Testis (tissue), 2 donors: ENCODE measurements at regions not wholly inside any gene's neighbourhood (a gene's known extent, or its start where the extent isn't known, plus 50 kb on each side); places are given as distances from the start of the nearest gene placed in this dataset.

Experiments used
- DNase-seq: peaks from one replicate; pipeline ENCODE4 v3.0.0-alpha.2; 2019
- H3K27ac ChIP-seq, 2 donors: fragments of 200-600 bp; sonication (generic); one replicate each; pipeline ENCODE4 v1.5.1; 2019
- H3K27me3 ChIP-seq: fragments of 200-600 bp; sonication (generic); one replicate; pipeline ENCODE4 v1.5.1; 2019
- H3K36me3 ChIP-seq: fragments of 200-600 bp; sonication (generic); one replicate; pipeline ENCODE4 v1.5.1; 2017; ENCODE audit warnings: low read depth; ENCODE audit errors: missing control alignments
- H3K4me1 ChIP-seq: fragments of 200-600 bp; sonication (generic); one replicate; pipeline ENCODE4 v1.5.1; 2019
- H3K4me3 ChIP-seq, 2 donors: fragments of 200-600 bp; sonication (generic); one replicate each; pipeline ENCODE4 v1.5.1; 2017 to 2019
- H3K9me3 ChIP-seq: fragments of 200-600 bp; sonication (generic); one replicate; pipeline ENCODE4 v1.5.1; 2017
- POLR2A ChIP-seq: fragments of 450-650 bp; IDR thresholded peaks from one replicate; pipeline ENCODE4 v1.6.1; 2017; ENCODE audit warnings: antibody characterized with exemption, mild to moderate bottlenecking, moderate library complexity
- WGBS, 2 donors: methylation state at CpG; one replicate each; pipeline ENCODE4 v1.1.5; 2018; 5-methylcytosine and 5-hydroxymethylcytosine counted together
- intact Hi-C: fragments of 100-400 bp; cut with DNase I; formaldehyde crosslinking; loops from one replicate; pipeline ENCODE4 v1.15.1; 2023; ENCODE audit warnings: low total_unique reads
- TF ChIP-seq, protein P1 (sequence below), 3 experiments: fragments of 450-650 bp in 2 of 3; fragments of 200-600 bp in 1 of 3; sonication (generic) in 1 of 3; IDR thresholded peaks; one replicate each; pipeline ENCODE4 v1.5.1; 2016 to 2019; ENCODE audit warnings: antibody characterized with exemption in 3 of 3, mild to moderate bottlenecking in 2 of 3, moderate library complexity in 1 of 3

DNA sequence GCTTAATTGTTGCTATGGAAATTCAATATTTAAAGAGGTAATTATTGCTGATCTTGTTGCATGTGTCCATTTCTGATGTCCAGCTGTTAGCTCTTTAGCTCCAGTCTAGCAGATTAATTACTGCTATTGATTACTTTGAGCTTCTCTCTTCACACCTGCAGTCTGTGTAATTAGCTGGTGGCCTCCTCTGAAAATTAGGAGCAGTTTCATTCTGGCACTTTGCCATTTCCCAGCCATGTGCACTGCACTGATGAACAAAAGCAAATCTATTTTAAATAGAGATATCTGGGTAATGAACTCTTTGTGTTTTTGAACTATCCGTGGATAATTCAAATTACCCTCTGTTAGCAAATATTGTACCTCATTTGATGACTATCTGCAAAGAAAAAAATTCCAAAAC is 275.9 kb downstream of the RNF144B start:
- no peaks in the 10 kb centered on the region for H3K4me1 ChIP-seq
- WGBS, 2 donors, result 22 to 27% methylated on average over 1 of the region's 1 CpG
- no peak overlapping the region for H3K4me3 ChIP-seq
- intact Hi-C loops, result no loop called here
- H3K27me3 ChIP-seq, result no peaks in the 10 kb centered on the region
- no peaks in the 10 kb centered on the region for H3K36me3 ChIP-seq
- TF ChIP-seq, protein P1, sequence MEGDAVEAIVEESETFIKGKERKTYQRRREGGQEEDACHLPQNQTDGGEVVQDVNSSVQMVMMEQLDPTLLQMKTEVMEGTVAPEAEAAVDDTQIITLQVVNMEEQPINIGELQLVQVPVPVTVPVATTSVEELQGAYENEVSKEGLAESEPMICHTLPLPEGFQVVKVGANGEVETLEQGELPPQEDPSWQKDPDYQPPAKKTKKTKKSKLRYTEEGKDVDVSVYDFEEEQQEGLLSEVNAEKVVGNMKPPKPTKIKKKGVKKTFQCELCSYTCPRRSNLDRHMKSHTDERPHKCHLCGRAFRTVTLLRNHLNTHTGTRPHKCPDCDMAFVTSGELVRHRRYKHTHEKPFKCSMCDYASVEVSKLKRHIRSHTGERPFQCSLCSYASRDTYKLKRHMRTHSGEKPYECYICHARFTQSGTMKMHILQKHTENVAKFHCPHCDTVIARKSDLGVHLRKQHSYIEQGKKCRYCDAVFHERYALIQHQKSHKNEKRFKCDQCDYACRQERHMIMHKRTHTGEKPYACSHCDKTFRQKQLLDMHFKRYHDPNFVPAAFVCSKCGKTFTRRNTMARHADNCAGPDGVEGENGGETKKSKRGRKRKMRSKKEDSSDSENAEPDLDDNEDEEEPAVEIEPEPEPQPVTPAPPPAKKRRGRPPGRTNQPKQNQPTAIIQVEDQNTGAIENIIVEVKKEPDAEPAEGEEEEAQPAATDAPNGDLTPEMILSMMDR (IDR thresholded peaks at IDR 0.05), result no peak
- no peak for TF ChIP-seq POLR2A
- no peak for DNase-seq
- H3K9me3 ChIP-seq, result no peaks in the 10 kb centered on the region
- no peak overlapping the region for H3K27ac ChIP-seq

DNA sequence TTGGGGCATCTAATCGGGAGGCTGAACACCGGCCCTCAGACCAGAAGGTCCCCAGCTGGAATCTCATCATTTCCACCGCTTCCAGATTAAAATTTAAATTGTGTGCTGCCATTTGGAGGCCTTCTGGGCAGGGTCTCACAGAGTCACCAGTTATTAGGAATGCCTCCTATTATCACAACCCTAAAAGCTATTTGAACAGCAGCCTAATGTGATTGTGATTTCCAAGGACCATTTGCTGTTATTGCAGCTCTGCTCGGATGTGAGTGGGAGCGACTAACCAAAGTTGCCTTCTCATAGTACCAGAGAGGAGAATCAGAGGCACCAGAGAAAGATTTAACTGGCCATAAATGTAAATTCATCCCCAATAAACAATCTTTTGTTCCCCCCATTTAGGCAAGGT is 277.3 kb downstream of the RNF144B start:
- no peaks in the 10 kb centered on the region for H3K9me3 ChIP-seq
- no peaks in the 10 kb centered on the region for H3K4me1 ChIP-seq
- H3K27me3 ChIP-seq, result no peaks in the 10 kb centered on the region
- H3K4me3 ChIP-seq, result no peak overlapping the region
- 58 to 62% methylated on average over 5 of the region's 5 CpGs for WGBS, 2 donors
- intact Hi-C loops, result no loop called here
- H3K27ac ChIP-seq, result no peak overlapping the region
- TF ChIP-seq, protein P1 (IDR thresholded peaks at IDR 0.05), result no peak
- no peak for TF ChIP-seq POLR2A
- DNase-seq, result no peak
- no peaks in the 10 kb centered on the region for H3K36me3 ChIP-seq

DNA sequence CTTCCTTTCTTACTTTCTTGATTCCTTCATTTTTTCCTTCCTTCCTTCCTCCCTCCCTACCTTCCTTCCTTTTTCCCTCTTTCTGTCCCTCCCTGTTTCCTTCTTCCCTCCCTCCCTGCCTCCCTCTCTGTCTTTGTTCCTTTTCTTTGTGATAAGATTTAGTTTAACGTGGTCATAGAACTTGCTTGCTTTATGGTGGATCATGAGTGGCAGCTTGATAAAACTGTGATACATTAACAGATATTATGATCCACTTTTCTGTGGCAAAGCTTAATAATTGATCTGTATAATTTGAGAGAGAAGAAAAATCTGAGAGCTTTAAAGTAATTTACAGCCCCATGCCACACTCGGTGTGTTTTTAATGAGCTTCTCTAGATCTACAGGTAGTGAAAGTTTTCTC is 280.5 kb downstream of the RNF144B start:
- intact Hi-C loops, result no loop called here
- no peak for TF ChIP-seq POLR2A
- H3K4me1 ChIP-seq, result no peaks in the 10 kb centered on the region
- H3K36me3 ChIP-seq, result no peaks in the 10 kb centered on the region
- WGBS, 2 donors, result 28 to 29% methylated on average over 2 of the region's 2 CpGs
- no peaks in the 10 kb centered on the region for H3K9me3 ChIP-seq
- no peak overlapping the region for H3K4me3 ChIP-seq
- no peak for DNase-seq
- no peaks in the 10 kb centered on the region for H3K27me3 ChIP-seq
- no peak overlapping the region for H3K27ac ChIP-seq

DNA sequence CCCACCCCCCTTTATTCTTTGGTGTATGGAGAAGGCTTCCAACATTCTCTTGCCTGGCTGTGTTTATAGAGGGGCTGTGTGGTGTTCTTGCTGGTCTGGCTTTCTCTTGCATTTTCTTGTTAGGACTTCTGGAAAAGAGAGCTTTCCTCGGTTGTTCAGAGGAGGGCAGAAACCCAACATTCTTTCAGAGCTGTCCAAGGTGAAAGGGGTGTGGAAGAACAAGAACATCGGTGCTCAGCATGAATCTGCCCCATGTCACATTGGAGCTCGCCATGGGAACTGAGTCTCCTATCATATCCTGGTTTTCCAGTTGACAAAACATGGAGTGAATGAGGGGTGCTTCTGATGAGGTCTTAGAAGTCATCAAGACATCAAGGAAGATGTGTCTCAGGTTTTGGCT is 281.8 kb downstream of the RNF144B start:
- no peaks in the 10 kb centered on the region for H3K27me3 ChIP-seq
- H3K9me3 ChIP-seq, result no peaks in the 10 kb centered on the region
- TF ChIP-seq, protein P1 (IDR thresholded peaks at IDR 0.05), result no peak
- TF ChIP-seq POLR2A, result no peak
- 64 to 72% methylated on average over 3 of the region's 3 CpGs for WGBS, 2 donors
- H3K4me1 ChIP-seq, result no peaks in the 10 kb centered on the region
- no peak overlapping the region for H3K4me3 ChIP-seq
- DNase-seq, result no peak
- no peaks in the 10 kb centered on the region for H3K36me3 ChIP-seq
- intact Hi-C loops, result no loop called here
- H3K27ac ChIP-seq, result no peak overlapping the region

DNA sequence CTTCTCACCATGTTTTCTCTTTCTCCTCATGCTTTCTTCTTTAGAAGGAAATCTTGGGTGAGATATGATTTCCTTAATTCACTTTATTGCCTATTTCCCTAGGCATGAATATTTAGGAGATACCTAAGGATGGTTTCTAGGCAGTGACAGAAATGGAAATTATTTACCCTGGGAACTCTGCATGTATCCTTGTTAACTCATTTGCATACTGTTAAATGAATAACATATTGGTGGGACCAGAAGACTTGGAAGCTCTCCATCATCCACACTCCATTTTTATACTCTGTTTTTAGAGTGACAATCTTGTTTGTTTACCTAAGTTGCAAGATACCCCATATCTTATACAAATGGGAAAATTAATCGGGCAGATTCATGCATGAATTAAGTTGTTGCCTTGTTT is 285.7 kb downstream of the RNF144B start:
- Histone ChIP-seq H3K27ac (no peak overlapping the region), H3K9me3 (no peaks in the 10 kb centered on the region), H3K27me3 (no peaks in the 10 kb centered on the region), H3K4me1 (no peaks in the 10 kb centered on the region), H3K4me3 (no peak overlapping the region), H3K36me3 (no peaks in the 10 kb centered on the region)
- intact Hi-C loops, result no loop called here
- DNase-seq, result no peak
- 86 to 87% methylated on average over 1 of the region's 1 CpG for WGBS, 2 donors
- TF ChIP-seq POLR2A, result no peak
- TF ChIP-seq, protein P1 (IDR thresholded peaks at IDR 0.05), result no peak
